ENCODE measurements at regions not wholly inside any gene's neighbourhood (a gene's known extent, or its start where the extent isn't known, plus 50 kb on each side); places are given as distances from the start of the nearest gene placed in this dataset.

DNA sequence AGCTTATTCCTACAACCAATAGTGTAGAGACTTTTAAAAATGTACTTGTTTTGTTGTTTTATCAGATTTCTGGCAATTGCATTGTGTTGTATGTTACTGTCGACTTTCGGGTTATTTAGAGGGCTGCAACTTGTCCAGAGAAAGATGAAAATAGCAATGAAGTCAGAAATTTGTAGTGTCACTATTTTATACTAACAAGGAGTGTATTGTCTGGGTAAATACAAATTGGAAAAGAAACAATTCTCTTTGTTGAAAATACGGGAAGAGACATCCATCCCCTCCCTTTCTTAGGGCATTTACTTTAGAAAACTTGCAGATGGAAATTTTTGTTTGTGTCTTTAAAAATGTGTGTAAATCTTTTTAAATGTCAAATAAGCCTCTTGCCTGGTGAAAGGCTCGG lies 792.0 kb downstream of the PCDH18 start:
- no peaks in the 10 kb centered on the region for H3K36me3 ChIP-seq (ENCODE audit: low read length)
- no peaks in the 10 kb centered on the region for H3K9me3 ChIP-seq (ENCODE audit: insufficient read depth, low read length)
- H3K9ac ChIP-seq (ENCODE audit: low read length): no peak overlapping the region
- no peak overlapping the region for H2AFZ ChIP-seq (ENCODE audit: low read depth, low read length, severe bottlenecking)
- no peaks in the 10 kb centered on the region for H3K79me2 ChIP-seq (ENCODE audit: insufficient read depth, low read length)
- no peaks in the 10 kb centered on the region for H4K20me1 ChIP-seq (ENCODE audit: low read depth, low read length)
- no peak overlapping the region for H3K4me3 ChIP-seq (ENCODE audit: insufficient read depth, low read length, poor library complexity, severe bottlenecking)
- no peak overlapping the region for H3K27ac ChIP-seq (ENCODE audit: low read depth, low read length)
- no peaks in the 10 kb centered on the region for H3K27me3 ChIP-seq (ENCODE audit: low read length)
- H3K4me2 ChIP-seq (ENCODE audit: low read depth, low read length, poor library complexity, severe bottlenecking): no peak overlapping the region
- no peaks in the 10 kb centered on the region for H3K9me2 ChIP-seq (replicated peaks; ENCODE audit: insufficient read depth, low read length)
- H3F3A ChIP-seq (ENCODE audit: insufficient read depth): no peaks in the 10 kb centered on the region
- TF ChIP-seq, protein P1, sequence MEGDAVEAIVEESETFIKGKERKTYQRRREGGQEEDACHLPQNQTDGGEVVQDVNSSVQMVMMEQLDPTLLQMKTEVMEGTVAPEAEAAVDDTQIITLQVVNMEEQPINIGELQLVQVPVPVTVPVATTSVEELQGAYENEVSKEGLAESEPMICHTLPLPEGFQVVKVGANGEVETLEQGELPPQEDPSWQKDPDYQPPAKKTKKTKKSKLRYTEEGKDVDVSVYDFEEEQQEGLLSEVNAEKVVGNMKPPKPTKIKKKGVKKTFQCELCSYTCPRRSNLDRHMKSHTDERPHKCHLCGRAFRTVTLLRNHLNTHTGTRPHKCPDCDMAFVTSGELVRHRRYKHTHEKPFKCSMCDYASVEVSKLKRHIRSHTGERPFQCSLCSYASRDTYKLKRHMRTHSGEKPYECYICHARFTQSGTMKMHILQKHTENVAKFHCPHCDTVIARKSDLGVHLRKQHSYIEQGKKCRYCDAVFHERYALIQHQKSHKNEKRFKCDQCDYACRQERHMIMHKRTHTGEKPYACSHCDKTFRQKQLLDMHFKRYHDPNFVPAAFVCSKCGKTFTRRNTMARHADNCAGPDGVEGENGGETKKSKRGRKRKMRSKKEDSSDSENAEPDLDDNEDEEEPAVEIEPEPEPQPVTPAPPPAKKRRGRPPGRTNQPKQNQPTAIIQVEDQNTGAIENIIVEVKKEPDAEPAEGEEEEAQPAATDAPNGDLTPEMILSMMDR (IDR thresholded peaks at IDR 0.05; ENCODE audit: insufficient read depth, low read length, poor library complexity, severe bottlenecking): no peak
- TF ChIP-seq EZH2phosphoT487 (conservative IDR thresholded peaks at IDR 0.05; ENCODE audit: low read length): no peak

DNA sequence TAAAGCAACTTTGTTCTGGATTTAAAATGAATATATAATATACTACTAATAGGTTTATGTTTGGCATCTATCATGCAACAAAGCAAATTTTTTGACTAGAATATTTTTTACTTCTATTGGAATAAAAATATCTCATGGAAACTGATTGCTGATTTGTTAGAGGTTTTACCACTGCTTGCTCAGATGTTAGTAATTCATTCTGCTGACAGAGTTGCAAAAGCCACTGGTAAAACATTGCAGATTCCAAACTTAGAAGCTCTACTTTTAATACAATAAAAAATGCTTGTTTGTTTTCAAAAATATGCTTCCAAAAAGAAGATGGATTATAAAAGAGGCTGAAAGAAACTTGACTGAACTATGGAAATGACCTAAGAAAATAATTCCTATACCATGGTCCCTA lies 795.2 kb downstream of the PCDH18 start:
- H3K9ac ChIP-seq (ENCODE audit: low read length): no peak overlapping the region
- no peaks in the 10 kb centered on the region for H3K79me2 ChIP-seq (ENCODE audit: insufficient read depth, low read length)
- H3K4me2 ChIP-seq (ENCODE audit: low read depth, low read length, poor library complexity, severe bottlenecking): no peak overlapping the region
- no peaks in the 10 kb centered on the region for H4K20me1 ChIP-seq (ENCODE audit: low read depth, low read length)
- no peak overlapping the region for H3K4me3 ChIP-seq (ENCODE audit: insufficient read depth, low read length, poor library complexity, severe bottlenecking)
- no peaks in the 10 kb centered on the region for H3K9me2 ChIP-seq (replicated peaks; ENCODE audit: insufficient read depth, low read length)
- H3K9me3 ChIP-seq (ENCODE audit: insufficient read depth, low read length): no peaks in the 10 kb centered on the region
- H3K36me3 ChIP-seq (ENCODE audit: low read length): no peaks in the 10 kb centered on the region
- no peak overlapping the region for H3K27ac ChIP-seq (ENCODE audit: low read depth, low read length)
- TF ChIP-seq EZH2phosphoT487 (conservative IDR thresholded peaks at IDR 0.05; ENCODE audit: low read length): no peak
- TF ChIP-seq, protein P1 (IDR thresholded peaks at IDR 0.05; ENCODE audit: insufficient read depth, low read length, poor library complexity, severe bottlenecking): no peak
- no peaks in the 10 kb centered on the region for H3F3A ChIP-seq (ENCODE audit: insufficient read depth)
- no peaks in the 10 kb centered on the region for H3K27me3 ChIP-seq (ENCODE audit: low read length)
- no peak overlapping the region for H2AFZ ChIP-seq (ENCODE audit: low read depth, low read length, severe bottlenecking)

DNA sequence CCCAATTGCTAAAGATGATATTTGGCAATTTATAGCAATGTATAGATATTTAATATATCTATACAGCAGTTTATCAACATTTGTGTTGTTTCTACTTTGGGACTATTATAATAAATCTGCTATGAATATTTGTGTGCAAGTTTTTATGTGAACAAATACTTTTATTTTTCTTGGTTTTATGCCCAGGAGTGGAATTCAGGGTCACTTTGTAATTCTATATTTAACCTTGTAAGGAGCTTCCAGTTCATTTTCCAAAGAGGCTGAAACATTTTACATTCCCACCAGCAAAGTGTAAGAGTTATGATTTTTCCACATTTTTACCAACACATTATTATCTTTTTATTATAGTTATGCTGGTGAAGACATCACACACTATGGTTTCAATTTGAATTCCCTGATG lies 801.3 kb downstream of the PCDH18 start:
- H3K4me3 ChIP-seq (ENCODE audit: insufficient read depth, low read length, poor library complexity, severe bottlenecking): no peak overlapping the region
- H4K20me1 ChIP-seq (ENCODE audit: low read depth, low read length): no peaks in the 10 kb centered on the region
- H3K9me3 ChIP-seq (ENCODE audit: insufficient read depth, low read length): no peaks in the 10 kb centered on the region
- no peak overlapping the region for H3K9ac ChIP-seq (ENCODE audit: low read length)
- H3K4me2 ChIP-seq (ENCODE audit: low read depth, low read length, poor library complexity, severe bottlenecking): no peak overlapping the region
- no peaks in the 10 kb centered on the region for H3F3A ChIP-seq (ENCODE audit: insufficient read depth)
- no peaks in the 10 kb centered on the region for H3K27me3 ChIP-seq (ENCODE audit: low read length)
- H3K79me2 ChIP-seq (ENCODE audit: insufficient read depth, low read length): no peaks in the 10 kb centered on the region
- no peaks in the 10 kb centered on the region for H3K9me2 ChIP-seq (replicated peaks; ENCODE audit: insufficient read depth, low read length)
- no peaks in the 10 kb centered on the region for H3K36me3 ChIP-seq (ENCODE audit: low read length)
- no peak overlapping the region for H3K27ac ChIP-seq (ENCODE audit: low read depth, low read length)
- no peak overlapping the region for H2AFZ ChIP-seq (ENCODE audit: low read depth, low read length, severe bottlenecking)
- TF ChIP-seq, protein P1 (IDR thresholded peaks at IDR 0.05; ENCODE audit: insufficient read depth, low read length, poor library complexity, severe bottlenecking): no peak
- no peak for TF ChIP-seq EZH2phosphoT487 (conservative IDR thresholded peaks at IDR 0.05; ENCODE audit: low read length)

Measured in SU-DHL-6 (cell line).